LNCaP clone FGC (cell line): ENCODE measurements at regions not wholly inside any gene's neighbourhood (a gene's known extent, or its start where the extent isn't known, plus 50 kb on each side); places are given as distances from the start of the nearest gene placed in this dataset.

Experiments used
- DNase-seq: peaks from one replicate; pipeline ENCODE4 v3.0.0-alpha.2; 2011; ENCODE audit warnings: low read depth
- H3K4me3 ChIP-seq: 2 replicates; pipeline ENCODE4 v1.5.1; 2011; ENCODE audit warnings: mild to moderate bottlenecking, low read depth, low read length, control low read depth
- CTCF ChIP-seq: IDR thresholded peaks from 2 replicates; pipeline ENCODE4 v1.5.1; 2012; ENCODE audit warnings: mild to moderate bottlenecking; ENCODE audit not compliant: control insufficient read depth, insufficient read depth; ENCODE audit errors: extremely low read depth

DNA sequence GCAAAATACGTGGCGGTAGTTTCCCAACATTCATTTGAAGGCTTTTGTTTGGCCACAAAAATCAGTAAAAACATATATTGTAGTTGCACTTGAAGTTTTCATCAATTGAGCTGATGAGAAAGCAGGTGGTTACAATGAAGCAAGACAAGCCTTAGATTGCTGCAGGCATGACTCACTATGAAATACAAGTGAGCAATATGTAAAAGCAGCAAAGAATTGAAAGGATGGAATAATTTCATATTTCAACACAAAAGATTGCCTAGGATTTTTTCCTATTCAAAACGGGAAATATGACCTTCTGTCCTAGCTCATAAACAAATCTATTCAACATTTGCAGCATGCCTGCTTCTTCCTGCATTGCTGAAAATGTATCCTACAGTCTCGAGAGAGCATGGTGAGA lies 190.9 kb upstream of the BANK1 start:
- no peak for TF ChIP-seq CTCF
- no peak overlapping the region for H3K4me3 ChIP-seq
- DNase-seq = no peak

GRCh38 chr4:101596781-101597552 lies 193.6 kb upstream of the BANK1 start:
- TF ChIP-seq CTCF = no peak
- no peak for DNase-seq
- H3K4me3 ChIP-seq = no peak overlapping the region

DNA sequence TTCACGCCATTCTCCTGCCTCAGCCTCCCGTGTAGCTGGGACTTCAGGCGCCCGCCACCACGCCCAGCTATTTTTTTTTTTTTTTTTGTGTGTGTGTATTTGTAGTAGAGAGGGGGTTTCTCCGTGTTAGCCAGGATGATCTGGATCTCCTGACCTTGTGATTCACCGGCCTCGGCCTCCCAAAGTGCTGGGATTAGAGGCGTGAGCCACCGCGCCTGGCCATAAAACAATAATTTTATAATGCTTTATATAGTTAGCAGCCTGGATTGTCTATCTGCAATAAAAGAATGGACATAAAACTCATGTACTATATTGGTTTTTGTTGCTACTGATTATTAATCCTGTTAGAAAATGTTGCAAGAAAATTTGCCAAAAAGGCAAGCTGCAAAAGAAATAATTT lies 195.9 kb upstream of the BANK1 start:
- TF ChIP-seq CTCF = no peak
- no peak for DNase-seq
- H3K4me3 ChIP-seq = no peak overlapping the region

DNA sequence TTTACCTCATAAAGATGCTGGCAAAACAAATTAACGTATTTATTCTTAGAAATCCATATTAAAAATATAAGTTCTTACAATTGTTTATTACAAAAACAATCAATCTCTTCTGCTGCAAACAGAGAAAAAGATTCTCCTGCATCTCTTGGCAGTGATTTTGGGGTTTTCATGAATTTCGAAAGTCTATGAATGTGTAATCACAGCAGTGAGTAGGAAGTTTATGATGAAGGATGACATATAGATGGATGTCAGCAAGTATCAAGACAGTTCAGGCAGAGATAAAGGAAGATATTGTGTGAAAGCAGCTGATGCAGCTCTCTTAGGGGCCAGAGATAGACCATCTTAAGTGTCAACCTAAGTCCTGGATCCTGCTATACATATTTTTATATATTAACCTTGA lies 196.9 kb upstream of the BANK1 start:
- DNase-seq = no peak
- no peak overlapping the region for H3K4me3 ChIP-seq
- no peak for TF ChIP-seq CTCF

- TF ChIP-seq CTCF = no peak
- DNase-seq = no peak
- no peak overlapping the region for H3K4me3 ChIP-seq
Measured at GRCh38 chr4:101584306-101584705, 206.2 kb upstream of the BANK1 start.

GRCh38 chr4:101563126-101563525 lies 215.8 kb upstream of the PPP3CA start:
- H3K4me3 ChIP-seq = no peak overlapping the region
- no peak for TF ChIP-seq CTCF
- no peak for DNase-seq

DNA sequence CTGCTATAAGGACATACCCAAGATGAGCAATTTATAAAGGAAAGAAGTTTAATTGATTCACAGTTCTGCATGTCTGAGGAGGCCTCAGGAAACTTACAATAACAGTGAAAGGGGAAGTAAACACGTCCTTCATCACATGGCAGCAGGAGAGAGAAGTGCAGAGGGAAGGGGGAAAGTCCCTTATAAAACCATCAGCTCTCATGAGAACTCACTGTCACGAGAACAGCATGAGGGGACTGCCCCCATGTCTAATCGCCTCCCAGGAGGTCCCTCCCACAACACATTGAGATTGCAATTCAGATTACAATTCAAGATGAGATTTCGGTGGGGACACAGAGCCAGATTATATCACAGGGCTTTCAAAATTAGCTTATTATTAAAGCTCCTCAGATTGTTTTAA lies 209.5 kb upstream of the PPP3CA start:
- DNase-seq = no peak
- H3K4me3 ChIP-seq = no peak overlapping the region
- TF ChIP-seq CTCF = no peak
